HCT116 (cell line): ENCODE measurements at regions not wholly inside any gene's neighbourhood (a gene's known extent, or its start where the extent isn't known, plus 50 kb on each side); places are given as distances from the start of the nearest gene placed in this dataset.

Experiments
- ATAC-seq: fragments of 200-7000 bp; cut with Tn5 transposase; 2 replicates; pipeline ENCODE4 v1.9.1; 2020; ENCODE audit warnings: mild to moderate bottlenecking, moderate library complexity
- BruUV-seq: library from RNA; stranded (reverse); fragments of 400-500 nt; replicated peaks from 2 replicates; lab custom pipeline; 2021; lab: Mats Ljungman, UMichigan
- CTCF ChIA-PET: fragments of 300-600 bp; sonication (Branson Sonifier 250); formaldehyde crosslinking; loops from one replicate; lab custom pipeline; 2021; ENCODE audit warnings: antibody characterized with exemption; lab: Charles Lee
- POLR2A ChIA-PET: fragments of 300-600, 350-600 bp; sonication (Branson Sonifier 250); formaldehyde crosslinking; loops from one replicate; lab custom pipeline; 2021; ENCODE audit warnings: antibody characterized with exemption; lab: Charles Lee
- RAD21 ChIA-PET, 2 experiments: fragments of 300-600 bp; sonication (Branson Sonifier 250); formaldehyde crosslinking; loops; one replicate each; lab custom pipeline; 2023; ENCODE audit warnings: low total read pairs in 2 of 2; ENCODE audit not compliant: uncharacterized antibody in 2 of 2, unreplicated experiment in 2 of 2, low non-redundant PET in 1 of 2; lab: Charles Lee
- DNase-seq: peaks from one replicate; pipeline ENCODE4 v3.0.0-alpha.2; 2010; ENCODE audit warnings: low read depth, low spot score
- H2AFZ ChIP-seq: fragments of 200-600 bp; shearing (Covaris generic), sonication (generic); 2 replicates; pipeline ENCODE4 v1.6.1; 2017; ENCODE audit warnings: low read depth, mixed run types, mixed read lengths, antibody characterized with exemption, low read length; ENCODE audit not compliant: poor library complexity, severe bottlenecking
- H3K27ac ChIP-seq: 2 replicates; pipeline ENCODE4 v1.5.1; 2012; ENCODE audit warnings: low read depth, low read length
- H3K27me3 ChIP-seq: fragments of 200-600 bp; sonication (generic); 2 replicates; pipeline ENCODE4 v1.6.1; 2016; ENCODE audit warnings: mixed run types, low read length, mixed read lengths; ENCODE audit not compliant: insufficient read depth
- H3K36me3 ChIP-seq, 2 experiments: fragments of 200-500 bp in 1 of 2; fragments of 200-600 bp in 1 of 2; sonication (Bioruptor generic) in 1 of 2; sonication (generic) in 1 of 2; 2 replicates each; pipeline versions ENCODE4 v1.5.1 to v1.6.1; 2014 to 2016; ENCODE audit warnings: low read length in 2 of 2, inconsistent platforms in 1 of 2, mixed read lengths in 1 of 2, mixed run types in 1 of 2; ENCODE audit not compliant: insufficient read depth in 2 of 2, control insufficient read depth in 1 of 2
- H3K4me1 ChIP-seq, 2 experiments: fragments of 200-600 bp in 1 of 2; sonication (generic) in 1 of 2; 2 replicates each; pipeline versions ENCODE4 v1.5.1 to v1.6.1; 2012 to 2017; ENCODE audit warnings: low read length in 2 of 2, inconsistent platforms in 1 of 2, mild to moderate bottlenecking in 1 of 2, mixed read lengths in 1 of 2, mixed run types in 1 of 2, moderate library complexity in 1 of 2; ENCODE audit not compliant: insufficient read depth in 2 of 2, control insufficient read depth in 1 of 2
- H3K4me2 ChIP-seq: fragments of 200-600 bp; sonication (generic); 2 replicates; pipeline ENCODE4 v1.6.1; 2017; ENCODE audit warnings: mixed run types, low read length, mixed read lengths
- H3K4me3 ChIP-seq, 2 experiments: fragments of 200-600 bp in 1 of 2; sonication (generic) in 1 of 2; replicated peaks in 1 of 2; 2 replicates each; pipeline ENCODE4 v1.5.1; 2011 to 2016; ENCODE audit warnings: low read length in 2 of 2, control low read depth in 1 of 2, low read depth in 1 of 2, mild to moderate bottlenecking in 1 of 2, mixed read lengths in 1 of 2, mixed run types in 1 of 2
- H3K79me2 ChIP-seq: fragments of 200-600 bp; sonication (generic); 2 replicates; pipeline ENCODE4 v1.6.1; 2017; ENCODE audit warnings: mild to moderate bottlenecking, mixed run types, low read length, moderate library complexity, mixed read lengths; ENCODE audit not compliant: insufficient read depth
- H3K9ac ChIP-seq: fragments of 200-600 bp; sonication (generic); 2 replicates; pipeline ENCODE4 v1.6.1; 2016; ENCODE audit warnings: low read length, mixed read lengths
- H3K9me2 ChIP-seq: fragments of 200-600 bp; sonication (generic), shearing (Covaris generic); 2 replicates; pipeline ENCODE4 v1.6.1; 2017; ENCODE audit warnings: mixed run types, mild to moderate bottlenecking, moderate library complexity; ENCODE audit not compliant: insufficient read depth
- H3K9me3 ChIP-seq, 2 experiments: fragments of 200-500 bp in 1 of 2; fragments of 200-600 bp in 1 of 2; sonication (Bioruptor generic) in 1 of 2; sonication (generic) in 1 of 2; 2 replicates each; pipeline ENCODE4 v1.6.1; 2014 to 2017; ENCODE audit warnings: low read length in 2 of 2, mixed read lengths in 2 of 2, inconsistent platforms in 1 of 2, low read depth in 1 of 2, mild to moderate bottlenecking in 1 of 2, mixed run types in 1 of 2, moderate library complexity in 1 of 2; ENCODE audit not compliant: control insufficient read depth in 1 of 2, insufficient read depth in 1 of 2
- H4K20me1 ChIP-seq: fragments of 200-600 bp; sonication (generic), shearing (Covaris generic); 2 replicates; pipeline ENCODE4 v1.6.1; 2017; ENCODE audit warnings: mixed run types, mild to moderate bottlenecking, moderate library complexity; ENCODE audit not compliant: insufficient read depth
- CEBPB ChIP-seq: IDR thresholded peaks from 2 replicates; pipeline ENCODE4 v1.6.1; 2012; ENCODE audit warnings: low read depth
- EGR1 ChIP-seq: IDR thresholded peaks from 2 replicates; pipeline ENCODE4 v1.6.1; 2012; ENCODE audit warnings: low read depth
- ELF1 ChIP-seq: IDR thresholded peaks from 2 replicates; pipeline ENCODE4 v1.6.1; 2012; ENCODE audit warnings: low read depth, borderline replicate concordance
- FOSL1 ChIP-seq: IDR thresholded peaks from 2 replicates; pipeline ENCODE4 v1.6.1; 2012; ENCODE audit warnings: low read depth
- JUND ChIP-seq: IDR thresholded peaks from 2 replicates; pipeline ENCODE4 v1.6.1; 2012
- POLR2A ChIP-seq: IDR thresholded peaks from 2 replicates; pipeline ENCODE4 v1.7.0; 2011; ENCODE audit warnings: borderline replicate concordance; ENCODE audit not compliant: insufficient read depth, insufficient read length; ENCODE audit errors: extremely low read depth
- POLR2AphosphoS5 ChIP-seq: IDR thresholded peaks from 2 replicates; pipeline ENCODE4 v1.6.1; 2011; ENCODE audit warnings: mild to moderate bottlenecking, low read depth, low read length, moderate library complexity
- SIN3A ChIP-seq: IDR thresholded peaks from 2 replicates; pipeline ENCODE4 v1.6.1; 2012; ENCODE audit warnings: low read depth
- SP1 ChIP-seq: IDR thresholded peaks from 2 replicates; pipeline ENCODE4 v1.6.1; 2012; ENCODE audit warnings: low read depth
- TCF7L2 ChIP-seq: IDR thresholded peaks from 2 replicates; pipeline ENCODE4 v1.7.0; 2011; ENCODE audit warnings: borderline replicate concordance, inconsistent platforms; ENCODE audit not compliant: insufficient read depth, insufficient read length; ENCODE audit errors: extremely low read depth
- intact Hi-C: fragments of 100-400 bp; cut with micrococcal nuclease; formaldehyde crosslinking; loops from 2 replicates; pipeline ENCODE4 v1.10.0; 2022
- TF ChIP-seq, protein P1 (sequence below), 3 experiments: fragments of 200-600 bp in 1 of 3; sonication (generic) in 1 of 3; IDR thresholded peaks in 2 of 3; conservative IDR thresholded peaks in 1 of 3; 2 replicates each; pipeline ENCODE4 v1.5.1; 2012 to 2017; ENCODE audit warnings: low read depth in 2 of 3, low read length in 2 of 3, antibody characterized with exemption in 1 of 3, borderline replicate concordance in 1 of 3, control low read depth in 1 of 3, mild to moderate bottlenecking in 1 of 3, mixed read lengths in 1 of 3, mixed run types in 1 of 3, moderate library complexity in 1 of 3; ENCODE audit not compliant: insufficient read depth in 1 of 3
- TF ChIP-seq, protein P2 (sequence below): IDR thresholded peaks from 2 replicates; pipeline ENCODE4 v1.6.1; 2012
- TF ChIP-seq, protein P3 (sequence below): IDR thresholded peaks from 2 replicates; pipeline ENCODE4 v1.6.1; 2012
- TF ChIP-seq, protein P4 (sequence below): IDR thresholded peaks from 2 replicates; pipeline ENCODE4 v1.6.1; 2012; ENCODE audit warnings: low read depth

DNA sequence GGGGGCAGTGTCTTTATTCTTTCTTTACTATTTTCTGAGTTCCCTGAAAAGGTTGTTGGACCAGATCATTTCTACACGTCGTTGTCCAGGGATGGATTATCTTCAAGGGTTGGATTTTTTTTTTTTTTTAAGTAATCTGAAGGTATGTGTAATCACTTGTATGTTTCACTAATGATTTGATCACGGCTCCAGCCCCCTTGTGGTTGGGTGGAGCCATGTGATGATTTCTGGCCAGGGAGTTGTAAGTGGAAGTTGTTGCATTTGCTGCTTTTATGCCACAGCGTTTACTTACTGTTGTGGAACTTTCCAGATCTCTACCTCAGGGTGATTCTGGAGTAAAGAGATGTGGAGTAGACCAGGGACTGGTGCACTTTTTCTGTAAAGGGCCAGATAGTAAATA is 390.3 kb downstream of the AACS start:
- intact Hi-C loops, result no loop called here
- Histone ChIP-seq H3K9ac (no peak overlapping the region), H3K27ac (no peak overlapping the region), H3K9me3 (no peaks in the 10 kb centered on the region), H3K9me2 (no peaks in the 10 kb centered on the region), H3K27me3 (peaks cover 6% of the 10 kb centered on the region; the same call in 1 of the 2 replicates), H3K4me3 (no peak overlapping the region), H3K36me3 (no peaks in the 10 kb centered on the region), H4K20me1 (no peaks in the 10 kb centered on the region), H3K4me1 (no peaks in the 10 kb centered on the region), H3K4me2 (no peak overlapping the region), H3K79me2 (no peaks in the 10 kb centered on the region), H2AFZ (no peak overlapping the region)
- TF ChIP-seq, protein P1, sequence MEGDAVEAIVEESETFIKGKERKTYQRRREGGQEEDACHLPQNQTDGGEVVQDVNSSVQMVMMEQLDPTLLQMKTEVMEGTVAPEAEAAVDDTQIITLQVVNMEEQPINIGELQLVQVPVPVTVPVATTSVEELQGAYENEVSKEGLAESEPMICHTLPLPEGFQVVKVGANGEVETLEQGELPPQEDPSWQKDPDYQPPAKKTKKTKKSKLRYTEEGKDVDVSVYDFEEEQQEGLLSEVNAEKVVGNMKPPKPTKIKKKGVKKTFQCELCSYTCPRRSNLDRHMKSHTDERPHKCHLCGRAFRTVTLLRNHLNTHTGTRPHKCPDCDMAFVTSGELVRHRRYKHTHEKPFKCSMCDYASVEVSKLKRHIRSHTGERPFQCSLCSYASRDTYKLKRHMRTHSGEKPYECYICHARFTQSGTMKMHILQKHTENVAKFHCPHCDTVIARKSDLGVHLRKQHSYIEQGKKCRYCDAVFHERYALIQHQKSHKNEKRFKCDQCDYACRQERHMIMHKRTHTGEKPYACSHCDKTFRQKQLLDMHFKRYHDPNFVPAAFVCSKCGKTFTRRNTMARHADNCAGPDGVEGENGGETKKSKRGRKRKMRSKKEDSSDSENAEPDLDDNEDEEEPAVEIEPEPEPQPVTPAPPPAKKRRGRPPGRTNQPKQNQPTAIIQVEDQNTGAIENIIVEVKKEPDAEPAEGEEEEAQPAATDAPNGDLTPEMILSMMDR (IDR thresholded peaks at IDR 0.05 in 2 of 3, conservative IDR thresholded peaks at IDR 0.05 in 1 of 3; ENCODE audit: borderline replicate concordance in 1 of 3, insufficient read depth in 1 of 3, low read depth in 2 of 3, low read length in 2 of 3), result peak in 2 of 3 experiments; percentile 20 to 25; a peak in 2 of 6 replicates
- TF ChIP-seq ELF1, result no peak
- BruUV-seq, result no TSS peak
- RAD21 ChIA-PET, result no interaction called here
- ATAC-seq, result no peak
- POLR2A ChIA-PET, result no interaction called here
- no peak for DNase-seq
- CTCF ChIA-PET, result no interaction called here

DNA sequence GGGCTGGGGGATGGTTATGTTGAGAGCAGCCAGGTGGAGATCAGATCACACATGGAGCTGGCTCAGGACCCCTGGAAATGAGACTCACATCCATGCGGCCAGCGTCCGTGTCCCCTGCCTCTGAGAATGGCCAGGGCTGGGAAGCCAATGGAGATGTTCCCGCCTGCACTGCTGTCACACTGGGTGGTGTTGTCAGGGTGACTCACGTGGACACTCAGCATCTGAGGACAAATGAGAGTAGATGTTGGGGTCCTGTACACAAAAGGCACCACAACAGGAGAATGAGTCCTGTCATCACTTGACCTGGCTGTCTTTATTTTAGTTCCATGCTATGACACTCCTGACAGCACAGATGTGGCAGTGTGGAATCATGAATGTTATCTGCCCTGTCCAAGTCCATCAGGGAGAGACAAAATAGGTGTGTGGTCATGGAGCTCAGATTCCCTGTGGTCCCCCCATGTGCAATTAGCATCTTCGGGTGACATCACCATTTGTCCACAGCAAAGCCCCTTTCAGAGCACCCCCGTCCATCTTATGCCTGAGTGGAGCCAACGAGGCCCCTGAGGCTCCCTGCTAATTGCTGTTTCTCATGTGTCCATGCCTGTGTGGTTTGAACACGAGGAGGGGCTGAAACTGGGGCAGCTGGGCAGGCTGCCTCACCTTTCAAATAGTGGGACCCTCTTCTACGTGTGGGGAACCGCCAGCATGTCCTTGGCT is 393.5 kb downstream of the AACS start:
- CTCF ChIA-PET, result no interaction called here
- Histone ChIP-seq H3K9me3 (no peaks in the 10 kb centered on the region), H3K9me2 (no peaks in the 10 kb centered on the region), H3K4me3 (no peak overlapping the region), H3K4me2 (no peak overlapping the region), H2AFZ (no peak overlapping the region)
- intact Hi-C loops, result no loop called here
- ATAC-seq, result no peak
- TF ChIP-seq, protein P2, sequence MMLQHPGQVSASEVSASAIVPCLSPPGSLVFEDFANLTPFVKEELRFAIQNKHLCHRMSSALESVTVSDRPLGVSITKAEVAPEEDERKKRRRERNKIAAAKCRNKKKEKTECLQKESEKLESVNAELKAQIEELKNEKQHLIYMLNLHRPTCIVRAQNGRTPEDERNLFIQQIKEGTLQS, result no peak
- TF ChIP-seq CEBPB (no peak), FOSL1 (no peak), POLR2A (no peak), EGR1 (no peak), TCF7L2 (no peak), POLR2AphosphoS5 (no peak), SIN3A (no peak), SP1 (no peak), JUND (no peak)
- TF ChIP-seq, protein P3, sequence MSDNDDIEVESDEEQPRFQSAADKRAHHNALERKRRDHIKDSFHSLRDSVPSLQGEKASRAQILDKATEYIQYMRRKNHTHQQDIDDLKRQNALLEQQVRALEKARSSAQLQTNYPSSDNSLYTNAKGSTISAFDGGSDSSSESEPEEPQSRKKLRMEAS, result no peak
- TF ChIP-seq, protein P4, sequence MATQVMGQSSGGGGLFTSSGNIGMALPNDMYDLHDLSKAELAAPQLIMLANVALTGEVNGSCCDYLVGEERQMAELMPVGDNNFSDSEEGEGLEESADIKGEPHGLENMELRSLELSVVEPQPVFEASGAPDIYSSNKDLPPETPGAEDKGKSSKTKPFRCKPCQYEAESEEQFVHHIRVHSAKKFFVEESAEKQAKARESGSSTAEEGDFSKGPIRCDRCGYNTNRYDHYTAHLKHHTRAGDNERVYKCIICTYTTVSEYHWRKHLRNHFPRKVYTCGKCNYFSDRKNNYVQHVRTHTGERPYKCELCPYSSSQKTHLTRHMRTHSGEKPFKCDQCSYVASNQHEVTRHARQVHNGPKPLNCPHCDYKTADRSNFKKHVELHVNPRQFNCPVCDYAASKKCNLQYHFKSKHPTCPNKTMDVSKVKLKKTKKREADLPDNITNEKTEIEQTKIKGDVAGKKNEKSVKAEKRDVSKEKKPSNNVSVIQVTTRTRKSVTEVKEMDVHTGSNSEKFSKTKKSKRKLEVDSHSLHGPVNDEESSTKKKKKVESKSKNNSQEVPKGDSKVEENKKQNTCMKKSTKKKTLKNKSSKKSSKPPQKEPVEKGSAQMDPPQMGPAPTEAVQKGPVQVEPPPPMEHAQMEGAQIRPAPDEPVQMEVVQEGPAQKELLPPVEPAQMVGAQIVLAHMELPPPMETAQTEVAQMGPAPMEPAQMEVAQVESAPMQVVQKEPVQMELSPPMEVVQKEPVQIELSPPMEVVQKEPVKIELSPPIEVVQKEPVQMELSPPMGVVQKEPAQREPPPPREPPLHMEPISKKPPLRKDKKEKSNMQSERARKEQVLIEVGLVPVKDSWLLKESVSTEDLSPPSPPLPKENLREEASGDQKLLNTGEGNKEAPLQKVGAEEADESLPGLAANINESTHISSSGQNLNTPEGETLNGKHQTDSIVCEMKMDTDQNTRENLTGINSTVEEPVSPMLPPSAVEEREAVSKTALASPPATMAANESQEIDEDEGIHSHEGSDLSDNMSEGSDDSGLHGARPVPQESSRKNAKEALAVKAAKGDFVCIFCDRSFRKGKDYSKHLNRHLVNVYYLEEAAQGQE, result no peak
- TF ChIP-seq, all 23 proteins: peak for 0
- H3K27me3 ChIP-seq, result peaks cover 6% of the 10 kb centered on the region
- H3K36me3 ChIP-seq, result no peaks in the 10 kb centered on the region
- ChIA-PET POLR2A (no interaction called here), RAD21 (no interaction called here)
- no peak overlapping the region for H3K9ac ChIP-seq
- no peaks in the 10 kb centered on the region for H3K79me2 ChIP-seq
- H3K4me1 ChIP-seq, result no peaks in the 10 kb centered on the region
- H4K20me1 ChIP-seq, result no peaks in the 10 kb centered on the region
- no peak overlapping the region for H3K27ac ChIP-seq
- DNase-seq, result no peak
- no TSS peak for BruUV-seq
